Spinal cord (tissue), 9 donors: ENCODE measurements at regions not wholly inside any gene's neighbourhood (a gene's known extent, or its start where the extent isn't known, plus 50 kb on each side); places are given as distances from the start of the nearest gene placed in this dataset.

Experiments used
- DNase-seq, 6 donors: peaks; one replicate each; pipeline versions ENCODE4 v3.0.0 to v3.0.0-alpha.2; 2013 to 2015; ENCODE audit warnings: low spot score in 6 of 6, low read depth in 4 of 6
- H3K27ac ChIP-seq: one replicate; pipeline ENCODE4 v1.5.1; 2013; ENCODE audit warnings: low read depth, low read length, control low read depth
- H3K27me3 ChIP-seq: one replicate; pipeline ENCODE4 v1.6.1; 2013; ENCODE audit warnings: low read length; ENCODE audit not compliant: control insufficient read depth, insufficient read depth
- H3K36me3 ChIP-seq: one replicate; pipeline ENCODE4 v1.6.1; 2013; ENCODE audit warnings: low read length; ENCODE audit not compliant: control insufficient read depth, insufficient read depth
- H3K4me1 ChIP-seq: one replicate; pipeline ENCODE4 v1.6.1; 2013; ENCODE audit warnings: low read length; ENCODE audit not compliant: control insufficient read depth, insufficient read depth
- H3K4me3 ChIP-seq: one replicate; pipeline ENCODE4 v1.5.1; 2013; ENCODE audit warnings: low read depth, low read length, control low read depth
- H3K9me3 ChIP-seq: one replicate; pipeline ENCODE4 v1.6.1; 2013; ENCODE audit warnings: low read length; ENCODE audit not compliant: control insufficient read depth, insufficient read depth
- WGBS: methylation state at CpG from one replicate; pipeline ENCODE4 v1.1.5; 2013; ENCODE audit warnings: missing lambda C conversion rate; ENCODE audit not compliant: insufficient coverage; 5-methylcytosine and 5-hydroxymethylcytosine counted together
- donor health status: healthy.

GRCh38 chr2:60379216-60379615 is 174.2 kb downstream of the BCL11A start:
- 94% methylated on average over 2 of the region's 7 CpGs for WGBS
- no peaks in the 10 kb centered on the region for H3K36me3 ChIP-seq
- no peaks in the 10 kb centered on the region for H3K4me1 ChIP-seq
- no peaks in the 10 kb centered on the region for H3K27me3 ChIP-seq
- no peak for DNase-seq
- no peak overlapping the region for H3K4me3 ChIP-seq
- no peaks in the 10 kb centered on the region for H3K9me3 ChIP-seq
- H3K27ac ChIP-seq, result no peak overlapping the region

- Histone ChIP-seq H3K9me3 (no peaks in the 10 kb centered on the region), H3K4me1 (no peaks in the 10 kb centered on the region), H3K36me3 (no peaks in the 10 kb centered on the region), H3K27me3 (no peaks in the 10 kb centered on the region), H3K27ac (no peak overlapping the region), H3K4me3 (no peak overlapping the region)
- no peak for DNase-seq
- 80% methylated on average over 1 of the region's 3 CpGs for WGBS
Observed at GRCh38 chr2:60377825-60378224, 175.6 kb downstream of the BCL11A start.

GRCh38 chr2:60376252-60376651 is 177.2 kb downstream of the BCL11A start:
- Histone ChIP-seq H3K27me3 (no peaks in the 10 kb centered on the region), H3K4me3 (no peak overlapping the region), H3K36me3 (no peaks in the 10 kb centered on the region), H3K9me3 (no peaks in the 10 kb centered on the region), H3K4me1 (no peaks in the 10 kb centered on the region), H3K27ac (no peak overlapping the region)
- no peak for DNase-seq
- WGBS, result no CpG with 5 or more reads among the region's 3 CpGs

GRCh38 chr2:60371681-60372080 is 181.8 kb downstream of the BCL11A start:
- no peaks in the 10 kb centered on the region for H3K4me1 ChIP-seq
- H3K27ac ChIP-seq, result no peak overlapping the region
- no peak for DNase-seq
- WGBS, result 100% methylated on average over 1 of the region's 3 CpGs
- no peaks in the 10 kb centered on the region for H3K36me3 ChIP-seq
- H3K27me3 ChIP-seq, result no peaks in the 10 kb centered on the region
- H3K4me3 ChIP-seq, result no peak overlapping the region
- H3K9me3 ChIP-seq, result no peaks in the 10 kb centered on the region

GRCh38 chr2:60371219-60371618 is 182.2 kb downstream of the BCL11A start:
- 100% methylated on average over 9 of the region's 9 CpGs for WGBS
- Histone ChIP-seq H3K27ac (no peak overlapping the region), H3K4me3 (no peak overlapping the region), H3K36me3 (no peaks in the 10 kb centered on the region), H3K27me3 (no peaks in the 10 kb centered on the region), H3K4me1 (no peaks in the 10 kb centered on the region), H3K9me3 (no peaks in the 10 kb centered on the region)
- DNase-seq, result no peak

GRCh38 chr2:60370814-60371213 is 182.6 kb downstream of the BCL11A start:
- H3K27ac ChIP-seq, result no peak overlapping the region
- 82% methylated on average over 4 of the region's 4 CpGs for WGBS
- H3K4me3 ChIP-seq, result no peak overlapping the region
- no peaks in the 10 kb centered on the region for H3K27me3 ChIP-seq
- H3K9me3 ChIP-seq, result no peaks in the 10 kb centered on the region
- H3K36me3 ChIP-seq, result no peaks in the 10 kb centered on the region
- H3K4me1 ChIP-seq, result no peaks in the 10 kb centered on the region
- no peak for DNase-seq

GRCh38 chr2:60368456-60368855 is 185.0 kb downstream of the BCL11A start:
- Histone ChIP-seq H3K9me3 (no peaks in the 10 kb centered on the region), H3K27ac (no peak overlapping the region), H3K4me3 (no peak overlapping the region), H3K36me3 (no peaks in the 10 kb centered on the region), H3K27me3 (no peaks in the 10 kb centered on the region), H3K4me1 (peaks cover 13% of the 10 kb centered on the region)
- no CpG with 5 or more reads among the region's 2 CpGs for WGBS
- peak in 2 of 6 donors; percentile 60 to 70 for DNase-seq

- H3K27ac ChIP-seq, result no peak overlapping the region
- no peaks in the 10 kb centered on the region for H3K36me3 ChIP-seq
- peak in 2 of 6 donors; percentile 16 to 35 for DNase-seq
- no peaks in the 10 kb centered on the region for H3K27me3 ChIP-seq
- peaks cover 13% of the 10 kb centered on the region for H3K4me1 ChIP-seq
- whole genome bisulfite sequencing, result 33% methylated on average over 3 of the region's 4 CpGs
- no peak overlapping the region for H3K4me3 ChIP-seq
- H3K9me3 ChIP-seq, result no peaks in the 10 kb centered on the region
Observed at GRCh38 chr2:60366135-60366712, 187.2 kb downstream of the BCL11A start.

- Histone ChIP-seq H3K27me3 (no peaks in the 10 kb centered on the region), H3K9me3 (no peaks in the 10 kb centered on the region), H3K4me1 (peaks cover 13% of the 10 kb centered on the region), H3K27ac (no peak overlapping the region), H3K4me3 (no peak overlapping the region), H3K36me3 (no peaks in the 10 kb centered on the region)
- WGBS, result 37% methylated on average over 2 of the region's 5 CpGs
- DNase-seq, result peak in 1 of 6 donors; percentile 15
Observed at GRCh38 chr2:60365556-60365955, 187.9 kb downstream of the BCL11A start.

GRCh38 chr2:60364491-60364890 is 189.0 kb downstream of the BCL11A start:
- peaks cover 13% of the 10 kb centered on the region for H3K4me1 ChIP-seq
- H3K27ac ChIP-seq, result no peak overlapping the region
- H3K27me3 ChIP-seq, result peaks cover 2% of the 10 kb centered on the region
- 2% methylated on average over 5 of the region's 9 CpGs for WGBS
- H3K4me3 ChIP-seq, result no peak overlapping the region
- no peaks in the 10 kb centered on the region for H3K36me3 ChIP-seq
- H3K9me3 ChIP-seq, result no peaks in the 10 kb centered on the region
- peak; percentile 29 to 90 (median 56) for DNase-seq
